ENCODE measurements at regions not wholly inside any gene's neighbourhood (a gene's known extent, or its start where the extent isn't known, plus 50 kb on each side); places are given as distances from the start of the nearest gene placed in this dataset.

GRCh38 chr10:26938578-26938977 lies 77.8 kb upstream of the ABI1 start:
- TF ChIP-seq CTCF (IDR thresholded peaks at IDR 0.05): no peak
- TF ChIP-seq POLR2A (IDR thresholded peaks at IDR 0.05): no peak

All from thyroid gland (tissue), 4 donors.